ENCODE measurements at regions not wholly inside any gene's neighbourhood (a gene's known extent, or its start where the extent isn't known, plus 50 kb on each side); places are given as distances from the start of the nearest gene placed in this dataset.

DNA sequence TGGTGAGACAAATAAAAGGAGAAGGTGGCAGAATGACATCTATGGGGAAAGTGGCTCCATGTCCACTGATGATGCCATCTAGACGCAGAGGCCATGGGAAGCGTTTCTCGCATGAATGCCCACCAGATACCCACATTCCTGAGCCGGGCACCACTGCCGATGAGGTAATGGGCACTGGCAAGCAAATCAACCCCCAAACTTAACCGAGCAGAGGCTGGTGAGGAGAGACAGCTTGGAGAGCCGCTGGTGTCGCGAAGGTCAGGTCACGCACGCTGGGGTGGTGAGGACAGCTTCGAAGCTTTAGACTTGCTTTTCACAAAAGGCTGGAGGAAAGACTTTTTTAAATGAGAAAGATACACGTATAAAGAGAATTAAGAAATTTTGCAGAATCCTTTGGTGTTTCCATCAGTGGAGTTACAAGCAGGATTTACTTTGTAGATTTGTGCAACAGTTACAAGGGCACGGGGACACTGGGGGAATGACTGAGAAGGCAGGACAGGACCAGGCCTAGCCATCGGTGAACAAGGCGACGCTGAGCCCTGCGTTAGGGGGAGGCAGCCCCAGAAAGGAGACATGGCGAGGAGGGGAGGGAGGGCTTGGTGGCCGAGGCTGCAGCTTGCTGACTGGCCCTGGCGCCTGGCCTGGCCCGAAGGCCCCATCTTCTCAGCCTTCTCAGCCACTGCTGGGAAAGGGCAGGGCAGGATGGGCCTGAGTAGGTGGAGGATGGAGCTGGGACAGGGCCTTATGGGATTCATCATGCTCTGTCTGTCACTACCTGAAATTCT lies 83.9 kb upstream of the HDAC4 start:
- intact Hi-C loops (cut with micrococcal nuclease) = no loop called here
- 89% methylated on average over 22 of the region's 22 CpGs for WGBS (ENCODE audit: insufficient coverage)
- no peak for ATAC-seq
- no peak overlapping the region for H3K4me3 Mint-ChIP-seq
- TF ChIP-seq, protein P1, sequence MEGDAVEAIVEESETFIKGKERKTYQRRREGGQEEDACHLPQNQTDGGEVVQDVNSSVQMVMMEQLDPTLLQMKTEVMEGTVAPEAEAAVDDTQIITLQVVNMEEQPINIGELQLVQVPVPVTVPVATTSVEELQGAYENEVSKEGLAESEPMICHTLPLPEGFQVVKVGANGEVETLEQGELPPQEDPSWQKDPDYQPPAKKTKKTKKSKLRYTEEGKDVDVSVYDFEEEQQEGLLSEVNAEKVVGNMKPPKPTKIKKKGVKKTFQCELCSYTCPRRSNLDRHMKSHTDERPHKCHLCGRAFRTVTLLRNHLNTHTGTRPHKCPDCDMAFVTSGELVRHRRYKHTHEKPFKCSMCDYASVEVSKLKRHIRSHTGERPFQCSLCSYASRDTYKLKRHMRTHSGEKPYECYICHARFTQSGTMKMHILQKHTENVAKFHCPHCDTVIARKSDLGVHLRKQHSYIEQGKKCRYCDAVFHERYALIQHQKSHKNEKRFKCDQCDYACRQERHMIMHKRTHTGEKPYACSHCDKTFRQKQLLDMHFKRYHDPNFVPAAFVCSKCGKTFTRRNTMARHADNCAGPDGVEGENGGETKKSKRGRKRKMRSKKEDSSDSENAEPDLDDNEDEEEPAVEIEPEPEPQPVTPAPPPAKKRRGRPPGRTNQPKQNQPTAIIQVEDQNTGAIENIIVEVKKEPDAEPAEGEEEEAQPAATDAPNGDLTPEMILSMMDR (IDR thresholded peaks at IDR 0.05) = no peak
- no peak for DNase-seq
- H3K4me1 Mint-ChIP-seq = no peaks in the 10 kb centered on the region
- no peaks in the 10 kb centered on the region for H3K36me3 Mint-ChIP-seq
- Histone ChIP-seq H3K27me3 (ENCODE audit: control insufficient read depth, insufficient read depth, low read length) (no peaks in the 10 kb centered on the region), H3K9me3 (ENCODE audit: control insufficient read depth, insufficient read depth, low read length) (no peaks in the 10 kb centered on the region), H3K27ac (ENCODE audit: low read length) (no peak overlapping the region), H3K4me1 (ENCODE audit: control insufficient read depth, insufficient read depth, low read length) (no peaks in the 10 kb centered on the region), H3K36me3 (ENCODE audit: control insufficient read depth, insufficient read depth, low read length) (no peaks in the 10 kb centered on the region), H3K4me3 (ENCODE audit: low read length) (no peak overlapping the region)
- no peak overlapping the region for H3K27ac Mint-ChIP-seq
- no peaks in the 10 kb centered on the region for H3K9me3 Mint-ChIP-seq
- peaks cover 19 to 20% of the 10 kb centered on the region in 2 donors for H3K27me3 Mint-ChIP-seq (ENCODE audit: low read depth in 2 of 2)

DNA sequence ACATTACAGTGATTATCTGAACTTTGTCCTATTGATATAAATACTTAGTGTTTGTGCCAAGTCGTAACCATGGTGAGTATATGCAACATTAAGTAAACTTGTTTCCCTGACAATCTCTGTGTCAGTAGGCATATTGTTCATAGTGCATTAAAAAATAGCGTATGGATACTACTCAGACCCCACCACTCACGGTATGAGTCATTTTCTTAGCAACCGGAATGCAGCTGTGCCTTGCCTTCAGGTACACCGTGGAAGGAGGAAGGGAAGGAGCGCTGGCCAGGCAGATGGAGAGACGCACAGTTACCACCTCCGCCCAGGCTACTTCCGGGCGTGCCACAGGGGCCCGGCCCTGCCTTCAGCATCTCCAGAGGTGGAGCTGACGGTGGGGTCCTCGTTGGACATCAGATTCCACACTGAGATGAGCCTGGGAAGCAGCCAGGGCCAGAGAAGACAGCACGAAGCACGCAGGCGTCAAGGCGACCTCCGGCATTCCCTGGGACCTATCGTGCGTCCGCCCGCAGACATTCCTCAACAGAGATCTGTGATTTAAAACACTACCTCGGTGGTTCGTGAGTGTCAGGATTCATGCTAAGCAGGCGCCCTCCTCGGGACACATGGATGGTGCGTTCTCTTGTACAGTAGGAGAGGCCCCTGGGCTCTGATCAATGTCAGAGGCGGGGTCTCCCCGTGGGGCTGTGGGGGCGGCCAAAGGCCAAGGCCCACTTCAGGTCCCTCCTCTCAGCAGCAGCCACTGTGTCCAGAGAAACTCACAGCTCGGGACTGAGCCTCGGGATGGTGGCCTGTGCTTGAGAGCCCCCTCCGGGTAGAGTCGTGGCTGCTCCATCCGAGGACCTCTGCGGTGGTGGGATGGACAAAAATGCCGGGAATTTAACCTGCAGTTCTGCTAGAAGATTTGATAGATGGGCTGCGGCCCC lies 82.2 kb upstream of the HDAC4 start:
- no peak overlapping the region for H3K27ac Mint-ChIP-seq
- H3K9me3 ChIP-seq (ENCODE audit: control insufficient read depth, insufficient read depth, low read length) = no peaks in the 10 kb centered on the region
- H3K27me3 Mint-ChIP-seq (ENCODE audit: low read depth in 2 of 2) = peaks cover 16 to 20% of the 10 kb centered on the region in 2 donors
- no peaks in the 10 kb centered on the region for H3K36me3 ChIP-seq (ENCODE audit: control insufficient read depth, insufficient read depth, low read length)
- H3K4me1 Mint-ChIP-seq = no peaks in the 10 kb centered on the region
- WGBS (ENCODE audit: insufficient coverage) = 86% methylated on average over 38 of the region's 38 CpGs
- TF ChIP-seq, protein P1 (IDR thresholded peaks at IDR 0.05) = no peak
- H3K27me3 ChIP-seq (ENCODE audit: control insufficient read depth, insufficient read depth, low read length) = no peaks in the 10 kb centered on the region
- H3K9me3 Mint-ChIP-seq = no peaks in the 10 kb centered on the region
- no peaks in the 10 kb centered on the region for H3K4me1 ChIP-seq (ENCODE audit: control insufficient read depth, insufficient read depth, low read length)
- intact Hi-C loops (cut with micrococcal nuclease) = no loop called here
- H3K27ac ChIP-seq (ENCODE audit: low read length) = no peak overlapping the region
- no peak for DNase-seq
- H3K36me3 Mint-ChIP-seq = no peaks in the 10 kb centered on the region
- no peak overlapping the region for H3K4me3 ChIP-seq (ENCODE audit: low read length)
- no peak for ATAC-seq
- H3K4me3 Mint-ChIP-seq = no peak overlapping the region

DNA sequence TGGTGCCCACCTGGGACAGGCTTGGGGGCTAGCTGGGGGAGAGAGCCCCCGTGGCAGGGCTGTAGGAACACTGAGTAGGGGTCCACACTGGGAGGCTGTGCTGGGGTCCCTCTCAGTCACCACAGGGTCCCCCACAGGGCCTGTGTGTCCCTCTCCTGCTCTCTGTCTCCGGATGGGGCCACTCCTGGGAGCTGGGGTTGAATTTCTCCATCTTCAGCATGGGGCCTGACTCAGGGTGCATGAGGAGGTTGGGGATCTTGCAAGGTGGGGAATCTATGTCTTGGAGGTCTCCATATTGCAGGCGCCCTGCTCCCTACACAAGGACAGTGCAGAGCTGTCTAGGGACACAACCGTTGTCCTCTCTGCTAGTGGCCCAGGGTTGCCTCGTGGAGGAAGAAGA lies 78.7 kb upstream of the HDAC4 start:
- intact Hi-C loops (cut with micrococcal nuclease) = no loop called here
- Histone ChIP-seq H3K4me3 (ENCODE audit: low read length) (no peak overlapping the region), H3K27ac (ENCODE audit: low read length) (no peak overlapping the region), H3K9me3 (ENCODE audit: control insufficient read depth, insufficient read depth, low read length) (no peaks in the 10 kb centered on the region), H3K36me3 (ENCODE audit: control insufficient read depth, insufficient read depth, low read length) (no peaks in the 10 kb centered on the region), H3K4me1 (ENCODE audit: control insufficient read depth, insufficient read depth, low read length) (no peaks in the 10 kb centered on the region), H3K27me3 (ENCODE audit: control insufficient read depth, insufficient read depth, low read length) (no peaks in the 10 kb centered on the region)
- no peak for DNase-seq
- Mint-ChIP-seq H3K9me3 (no peaks in the 10 kb centered on the region), H3K4me3 (no peak overlapping the region), H3K36me3 (no peaks in the 10 kb centered on the region), H3K27me3 (ENCODE audit: low read depth in 2 of 2) (peaks cover 16 to 18% of the 10 kb centered on the region in 2 donors), H3K27ac (no peak overlapping the region), H3K4me1 (no peaks in the 10 kb centered on the region)
- ATAC-seq = no peak
- 89% methylated on average over 5 of the region's 5 CpGs for WGBS (ENCODE audit: insufficient coverage)
- TF ChIP-seq, protein P1 (IDR thresholded peaks at IDR 0.05) = no peak
